Stimulated activated CD8-positive, alpha-beta memory T cell treated with anti-CD3 and anti-CD28 coated beads, Interleukin-15, amount 100 ng/mL, for 24 hours (primary cell): ENCODE measurements at regions not wholly inside any gene's neighbourhood (a gene's known extent, or its start where the extent isn't known, plus 50 kb on each side); places are given as distances from the start of the nearest gene placed in this dataset.

Source experiments
- DNase-seq: peaks from one replicate; pipeline ENCODE4 v3.0.0-alpha.2; 2020; ENCODE audit warnings: low read depth

GRCh38 chr1:209064850-209065706 lies 518.4 kb upstream of the CAMK1G start:
- DNase-seq, result no peak

- DNase-seq, result no peak
Observed at GRCh38 chr1:209072481-209072880, 511.0 kb upstream of the CAMK1G start.

GRCh38 chr1:209073879-209074278 lies 509.6 kb upstream of the CAMK1G start:
- DNase-seq, result no peak

GRCh38 chr1:209074575-209075250 lies 508.8 kb upstream of the CAMK1G start:
- no peak for DNase-seq

GRCh38 chr1:209076688-209077087 lies 506.8 kb upstream of the CAMK1G start:
- DNase-seq, result no peak

- no peak for DNase-seq
Observed at GRCh38 chr1:209080170-209080781, 503.2 kb upstream of the CAMK1G start.

GRCh38 chr1:209086486-209087192 lies 496.9 kb upstream of the CAMK1G start:
- no peak for DNase-seq

GRCh38 chr1:209094384-209094783 lies 489.1 kb upstream of the CAMK1G start:
- no peak for DNase-seq

- DNase-seq, result no peak
Observed at GRCh38 chr1:209095627-209096595, 487.6 kb upstream of the CAMK1G start.

- no peak for DNase-seq
Observed at GRCh38 chr1:209100460-209100859, 483.1 kb upstream of the CAMK1G start.

GRCh38 chr1:209101106-209101505 lies 482.4 kb upstream of the CAMK1G start:
- DNase-seq, result no peak

GRCh38 chr1:209102120-209102519 lies 481.4 kb upstream of the CAMK1G start:
- DNase-seq, result no peak

GRCh38 chr1:209102531-209102930 lies 481.0 kb upstream of the CAMK1G start:
- no peak for DNase-seq

GRCh38 chr1:209103092-209103491 lies 480.4 kb upstream of the CAMK1G start:
- no peak for DNase-seq

- no peak for DNase-seq
Observed at GRCh38 chr1:209104646-209105045, 478.9 kb upstream of the CAMK1G start.

- no peak for DNase-seq
Observed at GRCh38 chr1:209105701-209106100, 477.8 kb upstream of the CAMK1G start.

GRCh38 chr1:209106237-209106741 lies 477.2 kb upstream of the CAMK1G start:
- no peak for DNase-seq

- DNase-seq, result no peak
Observed at GRCh38 chr1:209106861-209107260, 476.7 kb upstream of the CAMK1G start.

GRCh38 chr1:209107535-209107934 lies 476.0 kb upstream of the CAMK1G start:
- no peak for DNase-seq

GRCh38 chr1:209109001-209109785 lies 474.3 kb upstream of the CAMK1G start:
- DNase-seq, result no peak
